ENCODE measurements at regions not wholly inside any gene's neighbourhood (a gene's known extent, or its start where the extent isn't known, plus 50 kb on each side); places are given as distances from the start of the nearest gene placed in this dataset.

DNA sequence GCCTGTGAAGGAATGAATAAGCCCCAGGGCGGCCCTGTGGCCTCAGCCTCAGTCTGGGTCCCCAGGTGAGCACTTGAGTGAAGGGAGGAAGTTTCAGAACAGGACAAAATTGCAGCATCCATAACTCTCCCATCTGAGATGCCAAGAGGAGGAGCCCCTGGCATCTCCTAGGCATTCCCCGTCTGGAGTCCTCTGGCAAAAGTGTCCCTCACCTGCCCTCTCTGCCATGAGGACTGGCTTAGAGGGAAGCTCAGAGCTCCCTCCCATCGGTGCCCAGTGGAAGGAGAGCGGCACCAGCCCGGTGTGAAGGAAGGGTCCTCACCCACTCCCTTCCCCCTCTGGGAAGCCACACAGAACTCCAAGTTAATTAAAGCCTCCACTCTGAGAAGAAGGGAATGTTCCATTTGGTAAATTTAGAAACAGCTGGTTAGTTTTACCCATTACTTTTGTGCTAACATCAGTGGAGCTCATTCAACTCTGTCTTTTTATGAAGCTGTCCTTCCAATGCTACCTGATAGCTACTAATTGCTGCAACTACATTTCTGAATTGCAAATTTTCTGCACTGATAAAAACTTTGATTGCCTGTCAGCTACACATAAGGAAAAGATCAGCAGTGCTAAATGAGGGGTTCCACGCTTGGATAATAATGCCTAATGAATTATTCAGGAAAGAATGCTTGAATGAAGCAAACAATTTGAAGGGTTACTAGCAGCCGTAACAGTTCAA is 123.3 kb upstream of the RCN1 start:
- CTCF ChIA-PET: no interaction called here
- H3K27me3 Mint-ChIP-seq: peaks cover 16% of the 10 kb centered on the region

GRCh38 chr11:31966846-31967245 is 124.0 kb upstream of the RCN1 start:
- no peaks in the 10 kb centered on the region for H3K4me1 Mint-ChIP-seq (ENCODE audit: low read depth)

More for the DNA sequence above, 123.3 kb upstream of the RCN1 start:
- DNase-seq: no peak
- peaks cover 3% of the 10 kb centered on the region for H3K9me3 Mint-ChIP-seq
- POLR2A ChIA-PET: no interaction called here
- H3K27me3 ChIP-seq (ENCODE audit: control insufficient read depth in 1 of 2, insufficient read depth in 2 of 2, low read length in 2 of 2): peaks cover 0 to 4% of the 10 kb centered on the region in 2 experiments
- H3K36me3 ChIP-seq (ENCODE audit: insufficient read depth, low read length): no peaks in the 10 kb centered on the region
- no peak overlapping the region for H3K27ac ChIP-seq (ENCODE audit: low read depth in 1 of 2, low read length in 2 of 2)
- intact Hi-C loops (cut with DNase I, micrococcal nuclease): no loop called here
- peaks cover 0 to 5% of the 10 kb centered on the region in 2 experiments for H3K9me3 ChIP-seq (ENCODE audit: control insufficient read depth in 1 of 2, insufficient read depth in 1 of 2, low read length in 2 of 2)
- H3K4me3 ChIP-seq (ENCODE audit: low read length): no peak overlapping the region
- H3K4me1 ChIP-seq (ENCODE audit: insufficient read depth, low read length): no peaks in the 10 kb centered on the region
- TF ChIP-seq, protein P1, sequence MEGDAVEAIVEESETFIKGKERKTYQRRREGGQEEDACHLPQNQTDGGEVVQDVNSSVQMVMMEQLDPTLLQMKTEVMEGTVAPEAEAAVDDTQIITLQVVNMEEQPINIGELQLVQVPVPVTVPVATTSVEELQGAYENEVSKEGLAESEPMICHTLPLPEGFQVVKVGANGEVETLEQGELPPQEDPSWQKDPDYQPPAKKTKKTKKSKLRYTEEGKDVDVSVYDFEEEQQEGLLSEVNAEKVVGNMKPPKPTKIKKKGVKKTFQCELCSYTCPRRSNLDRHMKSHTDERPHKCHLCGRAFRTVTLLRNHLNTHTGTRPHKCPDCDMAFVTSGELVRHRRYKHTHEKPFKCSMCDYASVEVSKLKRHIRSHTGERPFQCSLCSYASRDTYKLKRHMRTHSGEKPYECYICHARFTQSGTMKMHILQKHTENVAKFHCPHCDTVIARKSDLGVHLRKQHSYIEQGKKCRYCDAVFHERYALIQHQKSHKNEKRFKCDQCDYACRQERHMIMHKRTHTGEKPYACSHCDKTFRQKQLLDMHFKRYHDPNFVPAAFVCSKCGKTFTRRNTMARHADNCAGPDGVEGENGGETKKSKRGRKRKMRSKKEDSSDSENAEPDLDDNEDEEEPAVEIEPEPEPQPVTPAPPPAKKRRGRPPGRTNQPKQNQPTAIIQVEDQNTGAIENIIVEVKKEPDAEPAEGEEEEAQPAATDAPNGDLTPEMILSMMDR (IDR thresholded peaks at IDR 0.05): no peak
- no peak overlapping the region for H3K4me3 Mint-ChIP-seq
- no peak for ATAC-seq (ENCODE audit: poor library complexity)
- H3K27ac Mint-ChIP-seq: no peak overlapping the region
- H3K4me1 Mint-ChIP-seq (ENCODE audit: low read depth): no peaks in the 10 kb centered on the region
- no peaks in the 10 kb centered on the region for H3K36me3 Mint-ChIP-seq (ENCODE audit: low read depth)

DNA sequence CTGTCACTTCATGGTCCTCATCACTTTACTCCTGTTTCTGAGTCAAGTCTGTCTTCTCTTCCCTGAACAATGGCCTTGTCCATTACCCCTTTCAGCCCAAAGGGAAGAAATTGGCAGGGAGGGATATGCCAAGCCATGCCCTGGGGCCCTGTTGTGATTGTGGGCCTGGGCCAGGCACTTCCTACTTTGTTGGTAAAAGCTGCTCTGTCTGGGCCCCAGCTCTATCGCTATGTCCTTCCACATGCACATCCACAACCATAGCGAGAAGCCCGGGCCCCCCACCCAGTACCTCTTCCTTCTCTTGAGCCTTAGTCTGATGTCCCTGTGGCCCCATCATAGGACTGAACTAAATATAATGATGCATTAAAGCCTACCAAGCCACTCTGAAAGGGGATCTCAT is 126.7 kb upstream of the RCN1 start:
- intact Hi-C loops (cut with DNase I, micrococcal nuclease): no loop called here
- H3K9me3 Mint-ChIP-seq: no peaks in the 10 kb centered on the region
- ChIA-PET POLR2A (no interaction called here), CTCF (no interaction called here)
- Histone ChIP-seq H3K4me1 (ENCODE audit: insufficient read depth, low read length) (no peaks in the 10 kb centered on the region), H3K27me3 (ENCODE audit: control insufficient read depth in 1 of 2, insufficient read depth in 2 of 2, low read length in 2 of 2) (peaks cover 0 to 4% of the 10 kb centered on the region in 2 experiments), H3K4me3 (ENCODE audit: low read length) (no peak overlapping the region), H3K36me3 (ENCODE audit: insufficient read depth, low read length) (no peaks in the 10 kb centered on the region), H3K27ac (ENCODE audit: low read depth in 1 of 2, low read length in 2 of 2) (no peak overlapping the region), H3K9me3 (ENCODE audit: control insufficient read depth in 1 of 2, insufficient read depth in 1 of 2, low read length in 2 of 2) (no peaks in the 10 kb centered on the region)
- H3K4me1 Mint-ChIP-seq (ENCODE audit: low read depth): no peaks in the 10 kb centered on the region
- no peak for ATAC-seq (ENCODE audit: poor library complexity)
- H3K27me3 Mint-ChIP-seq: peaks cover 10% of the 10 kb centered on the region
- H3K27ac Mint-ChIP-seq: no peak overlapping the region
- no peaks in the 10 kb centered on the region for H3K36me3 Mint-ChIP-seq (ENCODE audit: low read depth)
- H3K4me3 Mint-ChIP-seq: no peak overlapping the region
- DNase-seq: no peak
- TF ChIP-seq, protein P1 (IDR thresholded peaks at IDR 0.05): no peak

More at GRCh38 chr11:31966846-31967245, 124.0 kb upstream of the RCN1 start:
- intact Hi-C loops (cut with DNase I, micrococcal nuclease): no loop called here
- ChIA-PET CTCF (no interaction called here), POLR2A (no interaction called here)
- DNase-seq (no peak), ATAC-seq (ENCODE audit: poor library complexity) (no peak)
- no peaks in the 10 kb centered on the region for H3K36me3 Mint-ChIP-seq (ENCODE audit: low read depth)
- peaks cover 3% of the 10 kb centered on the region for H3K9me3 Mint-ChIP-seq
- Histone ChIP-seq H3K9me3 (ENCODE audit: control insufficient read depth in 1 of 2, insufficient read depth in 1 of 2, low read length in 2 of 2) (peaks cover 0 to 4% of the 10 kb centered on the region in 2 experiments), H3K27ac (ENCODE audit: low read depth in 1 of 2, low read length in 2 of 2) (no peak overlapping the region), H3K36me3 (ENCODE audit: insufficient read depth, low read length) (no peaks in the 10 kb centered on the region), H3K4me1 (ENCODE audit: insufficient read depth, low read length) (no peaks in the 10 kb centered on the region), H3K4me3 (ENCODE audit: low read length) (no peak overlapping the region), H3K27me3 (ENCODE audit: control insufficient read depth in 1 of 2, insufficient read depth in 2 of 2, low read length in 2 of 2) (peaks cover 0 to 4% of the 10 kb centered on the region in 2 experiments)
- H3K27me3 Mint-ChIP-seq: peaks cover 16% of the 10 kb centered on the region
- no peak overlapping the region for H3K4me3 Mint-ChIP-seq
- TF ChIP-seq, protein P1 (IDR thresholded peaks at IDR 0.05): no peak
- H3K27ac Mint-ChIP-seq: no peak overlapping the region

All from CD4-positive, alpha-beta T cell (primary cell).